ENCODE measurements at regions not wholly inside any gene's neighbourhood (a gene's known extent, or its start where the extent isn't known, plus 50 kb on each side); places are given as distances from the start of the nearest gene placed in this dataset.

GRCh38 chr13:88979465-88980175, 1308.4 kb downstream of the SLITRK5 start:
- 52 to 53% (median 53%) methylated on average over 7 of the region's 7 CpGs for WGBS, 3 donors
- TF ChIP-seq POLR2A (IDR thresholded peaks at IDR 0.05): no peak
- no peak for TF ChIP-seq CTCF (IDR thresholded peaks at IDR 0.05)
- TF ChIP-seq EP300 (IDR thresholded peaks at IDR 0.05): no peak
- Histone ChIP-seq H3K36me3 (no peaks in the 10 kb centered on the region), H3K27ac (no peak overlapping the region), H3K4me1 (ENCODE audit: insufficient read depth) (no peaks in the 10 kb centered on the region), H3K4me3 (no peak overlapping the region), H3K9me3 (no peaks in the 10 kb centered on the region), H3K27me3 (no peaks in the 10 kb centered on the region)
- intact Hi-C loops (cut with DNase I): no loop called here
- DNase-seq: no peak

GRCh38 chr13:89003656-89004055, 1332.5 kb downstream of the SLITRK5 start:
- H3K36me3 ChIP-seq: no peaks in the 10 kb centered on the region
- H3K27me3 ChIP-seq: no peaks in the 10 kb centered on the region
- no peaks in the 10 kb centered on the region for H3K4me1 ChIP-seq (ENCODE audit: insufficient read depth)
- WGBS, 3 donors: 44 to 70% (median 49%) methylated on average over 2 of the region's 2 CpGs
- H3K27ac ChIP-seq: no peak overlapping the region
- H3K9me3 ChIP-seq: no peaks in the 10 kb centered on the region
- no peak for DNase-seq
- intact Hi-C loops (cut with DNase I): no loop called here
- no peak overlapping the region for H3K4me3 ChIP-seq
- TF ChIP-seq CTCF (IDR thresholded peaks at IDR 0.05) (no peak), POLR2A (IDR thresholded peaks at IDR 0.05) (no peak)

- no peaks in the 10 kb centered on the region for H3K9me3 ChIP-seq
- intact Hi-C loops (cut with DNase I): no loop called here
- no peaks in the 10 kb centered on the region for H3K27me3 ChIP-seq
- H3K4me1 ChIP-seq (ENCODE audit: insufficient read depth): no peaks in the 10 kb centered on the region
- 41 to 89% (median 62%) methylated on average over 2 of the region's 2 CpGs for WGBS, 3 donors
- no peak overlapping the region for H3K27ac ChIP-seq
- TF ChIP-seq EP300 (IDR thresholded peaks at IDR 0.05) (no peak), POLR2A (IDR thresholded peaks at IDR 0.05) (no peak), CTCF (IDR thresholded peaks at IDR 0.05) (no peak)
- no peak for DNase-seq
- no peak overlapping the region for H3K4me3 ChIP-seq
- H3K36me3 ChIP-seq: no peaks in the 10 kb centered on the region
Measured at GRCh38 chr13:89011615-89012014, 1340.4 kb downstream of the SLITRK5 start.

GRCh38 chr13:89027694-89028306, 1356.6 kb downstream of the SLITRK5 start:
- no peaks in the 10 kb centered on the region for H3K9me3 ChIP-seq
- 74 to 83% (median 81%) methylated on average over 3 of the region's 3 CpGs for WGBS, 3 donors
- no peak for TF ChIP-seq POLR2A (IDR thresholded peaks at IDR 0.05)
- TF ChIP-seq EP300 (IDR thresholded peaks at IDR 0.05): no peak
- TF ChIP-seq CTCF (IDR thresholded peaks at IDR 0.05): no peak
- H3K27ac ChIP-seq: no peak overlapping the region
- no peak for DNase-seq
- H3K4me1 ChIP-seq (ENCODE audit: insufficient read depth): no peaks in the 10 kb centered on the region
- no peaks in the 10 kb centered on the region for H3K36me3 ChIP-seq
- no peak overlapping the region for H3K4me3 ChIP-seq
- no peaks in the 10 kb centered on the region for H3K27me3 ChIP-seq
- intact Hi-C loops (cut with DNase I): no loop called here

All from ovary (tissue), 7 donors.